Mesothelial cell of epicardium (in vitro differentiated cells): ENCODE measurements at regions not wholly inside any gene's neighbourhood (a gene's known extent, or its start where the extent isn't known, plus 50 kb on each side); places are given as distances from the start of the nearest gene placed in this dataset.

ENCODE experiments used
- DNase-seq, 2 experiments: peaks; one replicate each; pipeline ENCODE4 v3.0.0; 2021; ENCODE audit warnings: low spot score in 2 of 2; ENCODE audit not compliant: unreplicated experiment in 2 of 2
- H3K27ac Mint-ChIP-seq: 2 replicates; pipeline ENCODE4 v1.8.0; 2021; ENCODE audit warnings: mixed read lengths
- H3K27me3 Mint-ChIP-seq: 2 replicates; pipeline ENCODE4 v1.8.0; 2021; ENCODE audit warnings: low read depth, mixed read lengths
- H3K36me3 Mint-ChIP-seq: 2 replicates; pipeline ENCODE4 v1.8.0; 2021; ENCODE audit warnings: mixed read lengths
- H3K4me1 Mint-ChIP-seq: 2 replicates; pipeline ENCODE4 v1.8.0; 2021; ENCODE audit warnings: mixed read lengths
- H3K4me3 Mint-ChIP-seq: 2 replicates; pipeline ENCODE4 v1.8.0; 2021; ENCODE audit warnings: mild to moderate bottlenecking, moderate library complexity, mixed read lengths
- H3K9me3 Mint-ChIP-seq: 2 replicates; pipeline ENCODE4 v1.8.0; 2021; ENCODE audit warnings: mixed read lengths
- CTCF ChIP-seq: fragments of 200-600 bp; sonication (generic); IDR thresholded peaks from one replicate; pipeline ENCODE4 v1.5.0; 2021; ENCODE audit warnings: antibody characterized with exemption; ENCODE audit not compliant: unreplicated experiment

- no peak overlapping the region for H3K4me3 Mint-ChIP-seq
- H3K27ac Mint-ChIP-seq = no peak overlapping the region
- no peak for TF ChIP-seq CTCF
- DNase-seq = no peak
- no peaks in the 10 kb centered on the region for H3K4me1 Mint-ChIP-seq
- no peaks in the 10 kb centered on the region for H3K27me3 Mint-ChIP-seq
- no peaks in the 10 kb centered on the region for H3K9me3 Mint-ChIP-seq
- H3K36me3 Mint-ChIP-seq = no peaks in the 10 kb centered on the region
These were observed 633.1 kb downstream of the CDH26 start for GRCh38 chr20:60591172-60591799.

GRCh38 chr20:60598528-60598927 is 640.3 kb downstream of the CDH26 start:
- no peak for DNase-seq
- Mint-ChIP-seq H3K36me3 (no peaks in the 10 kb centered on the region), H3K27me3 (peaks cover 4% of the 10 kb centered on the region), H3K4me3 (no peak overlapping the region), H3K27ac (no peak overlapping the region), H3K9me3 (peaks cover 3% of the 10 kb centered on the region), H3K4me1 (no peaks in the 10 kb centered on the region)
- no peak for TF ChIP-seq CTCF

- no peak for DNase-seq
- H3K27me3 Mint-ChIP-seq = peaks cover 4% of the 10 kb centered on the region
- no peak for TF ChIP-seq CTCF
- H3K4me3 Mint-ChIP-seq = no peak overlapping the region
- peaks cover 3% of the 10 kb centered on the region for H3K9me3 Mint-ChIP-seq
- H3K27ac Mint-ChIP-seq = no peak overlapping the region
- no peaks in the 10 kb centered on the region for H3K4me1 Mint-ChIP-seq
- no peaks in the 10 kb centered on the region for H3K36me3 Mint-ChIP-seq
These were observed 641.2 kb downstream of the CDH26 start for GRCh38 chr20:60599381-60599780.

GRCh38 chr20:60600036-60600435 is 641.8 kb downstream of the CDH26 start:
- H3K36me3 Mint-ChIP-seq = no peaks in the 10 kb centered on the region
- no peak overlapping the region for H3K27ac Mint-ChIP-seq
- no peak for TF ChIP-seq CTCF

GRCh38 chr20:60624066-60624465 is 628.0 kb upstream of the CDH4 start:
- TF ChIP-seq CTCF = no peak
- no peak for DNase-seq
- H3K27me3 Mint-ChIP-seq = peaks cover 4% of the 10 kb centered on the region
- H3K4me3 Mint-ChIP-seq = no peak overlapping the region
- H3K4me1 Mint-ChIP-seq = no peaks in the 10 kb centered on the region
- no peak overlapping the region for H3K27ac Mint-ChIP-seq
- H3K9me3 Mint-ChIP-seq = peaks cover 4% of the 10 kb centered on the region
- no peaks in the 10 kb centered on the region for H3K36me3 Mint-ChIP-seq

More at GRCh38 chr20:60600036-60600435, 641.8 kb downstream of the CDH26 start:
- Mint-ChIP-seq H3K4me1 (no peaks in the 10 kb centered on the region), H3K4me3 (no peak overlapping the region), H3K27me3 (peaks cover 4% of the 10 kb centered on the region), H3K9me3 (peaks cover 3% of the 10 kb centered on the region)
- DNase-seq = no peak
